GM21423 (cell line): ENCODE measurements at regions not wholly inside any gene's neighbourhood (a gene's known extent, or its start where the extent isn't known, plus 50 kb on each side); places are given as distances from the start of the nearest gene placed in this dataset.

Source experiments
- ATAC-seq: cut with Tn5 transposase; IDR thresholded peaks from one replicate; pipeline ENCODE4 v1.9.1; 2021; ENCODE audit warnings: mild to moderate bottlenecking, moderate library complexity; ENCODE audit not compliant: unreplicated experiment

DNA sequence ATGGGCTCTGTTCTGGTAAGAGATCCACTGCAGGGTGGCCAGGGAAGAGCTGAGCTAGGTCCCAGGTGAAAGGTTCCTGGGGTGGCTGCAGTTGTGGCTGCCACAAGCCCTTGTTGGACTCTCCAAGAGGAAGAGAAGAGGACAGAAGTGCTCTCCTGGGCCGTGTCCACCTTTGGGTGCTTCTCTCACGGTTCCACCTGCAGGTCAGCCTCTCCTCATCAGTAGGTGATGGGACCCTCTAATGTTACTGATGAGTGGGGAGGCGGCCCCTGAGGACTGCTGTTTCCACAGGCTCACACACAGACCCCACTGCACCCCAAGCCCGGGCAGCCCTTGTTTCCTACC is 804.9 kb downstream of the BRD1 start:
- ATAC-seq, result no peak

DNA sequence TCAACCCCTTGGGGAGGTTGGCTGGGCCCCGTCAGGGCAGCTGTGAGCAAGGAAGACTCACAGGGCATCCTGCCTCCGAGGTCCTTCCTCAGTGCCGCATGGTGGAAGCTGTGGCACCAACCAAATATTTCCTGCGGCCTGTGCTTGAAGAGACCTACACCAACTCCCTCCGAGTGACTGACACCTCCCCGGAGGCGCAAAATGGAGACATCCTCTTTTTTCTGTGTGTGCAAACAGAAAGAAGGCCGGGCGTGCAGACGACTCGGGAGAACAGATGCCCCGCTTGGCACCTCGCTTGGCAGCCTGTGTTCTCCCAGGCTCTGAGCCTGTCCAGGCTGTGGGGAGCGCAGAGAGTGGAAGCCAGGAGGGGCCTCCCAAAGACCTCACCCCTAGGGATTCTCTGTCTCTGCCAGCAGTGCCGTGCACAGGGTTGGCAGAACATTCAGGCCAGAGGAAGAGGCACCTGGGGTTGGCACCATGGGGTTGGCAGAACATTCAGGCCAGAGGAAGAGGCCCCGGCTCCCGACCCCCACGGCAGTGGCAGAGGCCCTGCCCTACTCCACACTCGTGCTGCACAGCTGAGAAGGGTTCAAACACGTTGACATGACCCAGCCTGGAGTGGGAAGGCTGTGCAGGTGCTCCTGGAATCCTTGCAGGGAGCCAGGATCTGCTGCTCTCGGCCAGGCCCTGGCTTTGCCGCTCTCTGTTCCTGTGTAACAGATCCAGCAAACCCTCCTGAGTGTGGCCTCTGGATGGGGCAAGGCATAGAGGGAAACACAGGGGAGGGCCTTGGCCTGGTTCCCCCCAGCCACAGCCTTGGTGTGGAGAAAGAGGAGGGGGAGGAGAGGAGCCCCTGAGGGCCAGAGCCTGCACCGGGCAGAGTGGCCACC is 805.5 kb downstream of the BRD1 start:
- no peak for ATAC-seq

DNA sequence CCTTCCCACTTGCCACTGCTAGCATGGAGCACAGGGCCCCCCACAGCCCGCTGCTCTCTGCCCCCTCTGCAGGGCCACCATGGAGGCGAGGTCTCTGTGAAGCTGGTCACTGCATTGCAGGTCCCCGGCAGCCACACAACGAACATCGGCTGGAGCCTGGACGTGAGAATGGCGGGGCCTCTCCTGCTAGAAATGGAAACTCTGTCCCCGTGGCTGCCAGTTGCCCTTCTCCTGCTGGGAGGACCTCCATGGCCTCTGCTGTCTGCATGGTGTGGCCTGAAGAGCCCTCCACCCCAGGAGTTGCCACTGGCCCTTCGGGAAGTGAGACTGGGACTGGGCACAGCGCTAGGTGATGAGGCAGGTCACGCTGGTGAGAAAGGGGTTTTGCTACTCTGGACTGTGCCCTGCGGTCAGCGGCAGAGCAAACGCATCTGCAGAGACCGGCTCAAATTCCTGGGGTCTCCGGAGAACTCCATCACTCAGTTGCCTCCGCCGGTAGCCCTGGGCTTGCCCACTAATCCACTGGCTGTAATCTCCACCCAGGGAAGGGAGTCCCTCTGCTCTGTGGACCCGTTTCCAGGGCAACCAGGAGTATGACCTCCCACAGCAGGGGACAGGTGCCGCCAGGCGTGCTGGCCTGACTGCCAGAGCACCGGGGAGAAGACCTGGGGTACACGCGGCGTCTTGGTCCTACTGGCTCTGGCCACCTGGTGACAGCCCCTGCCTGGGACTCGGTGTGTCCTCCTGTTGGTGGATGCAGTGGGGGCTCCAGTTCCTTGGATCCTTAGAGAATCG is 806.3 kb downstream of the BRD1 start:
- no peak for ATAC-seq

DNA sequence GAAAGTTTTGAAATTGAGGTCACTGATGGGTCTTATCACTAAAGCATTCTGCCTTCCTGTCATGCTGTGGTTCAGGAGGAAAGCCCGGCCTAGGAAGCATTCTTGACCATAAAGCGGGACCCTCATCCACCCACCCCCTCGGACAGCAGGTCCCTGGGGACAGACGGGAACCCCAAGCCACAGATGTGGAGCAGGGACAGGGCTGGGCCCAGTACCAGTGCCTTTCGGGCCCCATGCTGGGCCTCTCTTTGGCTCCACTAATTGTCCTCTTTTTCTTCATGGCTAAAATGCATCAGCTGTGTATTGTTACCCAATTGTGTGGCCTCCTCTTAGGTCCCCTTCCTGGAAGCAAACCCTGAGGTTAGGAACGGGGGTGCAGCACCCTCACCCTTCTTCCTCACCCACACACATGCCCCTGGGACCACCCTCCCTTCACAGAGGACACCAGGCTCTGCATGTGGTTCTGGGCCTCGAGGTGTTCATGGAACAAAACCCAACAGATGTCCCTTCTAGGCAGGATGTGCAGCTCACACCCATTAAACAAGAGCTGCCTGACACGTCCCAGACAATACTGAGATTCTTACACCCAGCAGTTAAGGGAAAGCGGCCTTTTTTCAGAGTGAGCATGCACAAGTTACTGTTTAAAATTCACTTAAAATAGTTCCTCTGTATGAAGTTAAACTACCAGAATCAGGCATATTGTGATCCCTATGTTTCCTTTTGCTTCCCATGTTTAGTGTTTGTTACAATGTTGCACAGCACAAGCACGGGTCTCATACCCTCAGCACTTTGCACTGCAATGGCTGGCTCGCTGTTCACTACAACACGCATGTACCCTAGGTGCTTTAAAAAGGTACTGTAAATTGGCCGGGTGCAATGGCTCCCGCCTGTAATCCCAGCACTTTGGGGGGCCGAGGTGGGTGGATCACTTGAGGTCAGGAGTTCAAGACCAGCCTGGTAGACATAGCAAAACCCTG is 807.6 kb downstream of the BRD1 start:
- no peak for ATAC-seq

DNA sequence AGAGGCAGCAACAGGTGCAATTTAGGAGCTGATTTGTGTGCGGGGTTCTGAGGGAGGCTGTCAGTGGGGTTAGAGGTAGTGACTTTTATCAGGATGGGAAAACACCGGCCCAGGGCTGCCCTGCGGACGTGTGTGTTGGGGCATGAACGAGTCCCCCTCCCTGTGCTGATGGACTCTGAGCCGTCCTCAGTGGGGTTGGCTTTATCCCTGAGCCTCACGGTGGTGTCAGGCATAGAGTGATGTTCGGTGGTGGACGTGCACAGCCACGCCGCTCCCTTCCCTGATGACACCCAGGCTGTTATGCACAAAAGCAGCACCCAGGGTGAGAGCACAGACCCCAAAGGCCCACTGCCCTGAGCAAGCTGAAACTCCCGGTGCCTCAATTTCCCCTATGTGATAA is 809.1 kb downstream of the BRD1 start:
- ATAC-seq, result no peak

DNA sequence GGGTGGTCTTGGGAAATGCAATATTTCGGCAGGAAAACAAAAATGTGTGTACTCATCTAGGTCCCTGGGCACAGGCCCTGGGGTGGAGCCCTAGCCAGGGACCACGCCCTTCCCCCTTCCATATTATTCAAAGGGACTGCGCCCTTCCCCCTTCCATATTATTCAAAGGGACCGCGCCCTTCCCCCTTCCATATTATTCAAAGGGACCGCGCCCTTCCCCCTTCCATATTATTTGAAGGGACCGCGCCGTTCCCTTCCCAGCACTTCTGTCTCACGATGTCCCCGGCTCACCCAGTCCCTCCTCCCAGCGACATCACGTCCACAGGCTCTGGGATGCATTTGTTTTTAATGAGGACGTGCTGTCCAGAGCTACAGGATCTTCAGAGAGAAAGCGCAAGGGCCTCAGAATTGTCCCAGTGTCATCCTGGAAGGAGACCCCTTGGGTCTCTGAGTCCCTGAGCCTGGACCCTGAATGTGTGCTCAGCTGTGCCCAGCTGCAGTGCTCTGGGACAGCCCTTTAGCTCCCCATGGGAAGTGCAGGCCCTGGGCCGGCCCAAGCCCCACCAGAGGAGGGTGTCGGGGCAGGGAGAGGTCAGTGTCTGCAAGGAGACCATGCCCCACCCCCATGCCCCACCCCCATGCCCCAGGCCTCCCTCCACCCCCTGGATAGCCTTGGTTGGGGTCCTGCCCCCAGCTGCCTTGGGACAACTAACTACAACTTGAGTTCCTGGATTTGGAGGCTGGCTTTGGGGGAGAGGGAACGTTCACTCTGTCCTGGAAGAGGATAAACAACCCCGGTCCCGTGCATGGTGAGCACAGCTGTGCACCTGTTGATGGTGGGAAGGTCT is 810.0 kb downstream of the BRD1 start:
- ATAC-seq, result no peak

DNA sequence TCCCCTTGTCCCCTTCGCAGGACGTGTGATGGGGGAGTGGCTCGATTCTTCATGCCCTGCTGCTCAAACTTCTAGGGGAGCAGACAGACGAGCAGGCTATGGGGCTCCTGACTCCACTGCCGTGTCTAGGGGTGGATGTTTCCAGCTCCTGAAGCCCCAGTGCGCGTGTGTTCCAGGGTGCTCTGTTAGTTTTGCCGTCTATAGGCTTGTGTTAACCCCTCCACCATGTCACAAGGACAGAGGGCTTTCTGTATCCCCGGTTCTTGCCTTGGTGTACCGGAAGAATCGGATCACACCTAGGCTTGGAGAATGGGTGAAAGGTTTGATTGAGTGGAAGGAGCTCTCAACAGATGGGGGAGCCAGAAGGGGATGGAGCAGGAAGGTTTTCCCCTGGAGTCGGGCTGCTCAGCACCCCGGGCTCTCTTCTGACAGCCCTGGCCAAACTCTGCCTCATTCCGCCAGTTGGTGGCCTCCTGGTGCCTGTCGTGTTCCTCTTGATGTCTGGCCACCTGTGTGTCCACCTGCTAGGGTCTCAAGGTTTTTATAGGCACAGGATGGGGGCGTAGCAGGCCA is 810.7 kb downstream of the BRD1 start:
- no peak for ATAC-seq

DNA sequence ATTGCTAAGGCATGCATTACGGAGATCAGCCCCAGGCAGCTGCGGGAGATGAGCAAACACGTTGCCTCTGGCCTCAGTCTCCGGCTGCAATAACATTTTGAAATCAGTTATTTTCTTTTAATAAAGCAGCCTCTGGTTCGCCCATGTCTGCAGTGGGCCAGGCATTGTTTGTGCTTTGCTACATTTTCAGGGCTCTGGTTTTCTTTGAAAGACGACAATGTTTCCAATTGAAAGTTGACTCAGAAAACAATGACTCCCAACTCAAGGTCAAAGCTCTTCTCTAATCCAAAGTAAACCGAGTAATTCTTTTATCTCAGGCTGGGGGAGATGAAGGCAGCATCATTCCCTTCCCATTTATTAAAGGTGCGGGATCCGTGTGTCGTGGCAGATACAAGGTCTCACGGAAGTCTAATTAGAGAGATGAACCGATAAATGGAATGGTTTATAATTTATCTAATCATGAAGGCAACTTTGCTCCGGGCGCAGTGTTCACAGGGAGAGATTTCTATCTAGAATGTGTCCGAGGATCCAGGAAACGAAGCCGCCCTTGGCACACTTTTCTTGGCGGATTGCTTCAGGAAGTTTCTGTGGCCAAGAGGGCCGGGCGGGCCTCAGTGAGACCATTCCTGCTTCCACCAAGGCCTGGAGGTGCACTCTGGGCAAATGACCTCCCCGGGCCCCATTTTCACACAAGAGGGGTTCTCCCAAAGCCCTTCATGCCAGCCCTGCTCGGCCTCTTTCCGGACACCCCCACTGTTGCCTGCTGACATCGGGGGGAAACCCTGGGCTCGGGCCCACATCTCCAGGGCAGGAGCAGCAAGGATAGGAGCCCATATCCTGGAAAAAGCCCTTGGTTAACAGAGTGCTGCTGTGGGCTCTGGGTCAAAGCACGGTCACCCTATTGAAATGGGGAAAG is 811.4 kb downstream of the BRD1 start:
- ATAC-seq, result no peak

DNA sequence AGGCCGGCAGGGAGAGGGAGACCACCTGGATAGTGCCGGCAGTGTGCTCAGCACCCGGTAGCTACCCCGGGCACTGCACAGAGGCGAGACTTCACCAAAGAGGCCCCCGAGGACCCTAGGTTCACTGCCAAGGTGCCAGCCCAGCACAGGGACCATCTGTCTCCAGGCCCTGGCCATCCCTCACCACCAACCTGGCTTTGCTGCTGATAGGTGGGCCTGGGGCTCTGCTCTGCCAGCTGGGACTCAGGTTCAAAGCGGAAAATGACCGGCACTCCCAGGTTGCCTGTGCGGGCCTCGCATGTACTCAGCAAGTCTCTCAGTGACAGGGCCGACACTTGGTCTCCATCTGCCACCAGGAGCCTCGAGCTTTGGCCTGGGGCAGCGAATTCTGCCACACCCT is 812.2 kb downstream of the BRD1 start:
- no peak for ATAC-seq

DNA sequence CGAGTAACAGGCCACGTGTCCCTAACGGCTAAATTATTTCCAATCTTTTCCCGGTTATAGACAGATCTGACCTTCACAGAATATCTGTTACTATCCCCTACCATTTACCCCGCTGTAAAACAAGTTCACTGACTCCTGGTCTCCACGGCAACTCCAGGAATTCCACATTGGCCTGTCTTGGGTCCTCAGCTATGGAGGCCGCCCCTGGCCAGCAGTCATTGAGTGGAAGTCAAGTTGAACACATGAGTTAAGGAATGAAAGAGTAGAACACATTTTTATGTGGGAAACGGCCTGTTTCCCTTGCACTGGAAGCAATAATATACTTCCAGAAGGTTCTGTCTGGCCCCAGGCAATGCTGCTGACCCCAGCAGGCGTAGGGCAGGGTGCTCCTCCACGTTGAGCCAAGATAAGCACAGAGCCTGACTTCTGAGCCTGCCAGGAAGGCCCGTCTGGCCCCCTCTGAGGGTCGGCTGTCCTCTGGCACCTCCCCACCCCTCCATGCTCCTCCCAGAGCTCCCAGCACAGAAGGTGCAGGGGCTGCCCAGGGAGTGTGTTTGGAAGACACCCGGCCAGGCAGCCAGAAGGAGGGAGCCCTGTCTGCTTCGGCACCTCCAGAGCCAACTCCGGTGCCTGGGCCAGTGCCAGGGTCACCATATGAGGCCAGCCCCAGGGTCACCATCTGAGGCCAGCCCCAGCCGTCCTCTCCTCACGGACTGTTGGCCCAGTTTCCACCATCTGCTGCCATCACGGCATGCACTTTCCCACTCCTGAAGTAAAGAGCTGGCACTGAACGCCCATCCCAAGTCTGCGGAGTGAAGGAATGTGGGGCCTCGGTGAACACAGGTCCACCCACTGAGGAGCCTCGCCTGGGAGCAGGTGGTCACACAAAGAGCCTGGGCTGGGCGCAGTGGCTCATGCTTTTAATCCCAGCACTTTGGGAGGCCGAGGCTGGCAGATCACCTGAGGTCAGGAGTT is 813.2 kb downstream of the BRD1 start:
- no peak for ATAC-seq

DNA sequence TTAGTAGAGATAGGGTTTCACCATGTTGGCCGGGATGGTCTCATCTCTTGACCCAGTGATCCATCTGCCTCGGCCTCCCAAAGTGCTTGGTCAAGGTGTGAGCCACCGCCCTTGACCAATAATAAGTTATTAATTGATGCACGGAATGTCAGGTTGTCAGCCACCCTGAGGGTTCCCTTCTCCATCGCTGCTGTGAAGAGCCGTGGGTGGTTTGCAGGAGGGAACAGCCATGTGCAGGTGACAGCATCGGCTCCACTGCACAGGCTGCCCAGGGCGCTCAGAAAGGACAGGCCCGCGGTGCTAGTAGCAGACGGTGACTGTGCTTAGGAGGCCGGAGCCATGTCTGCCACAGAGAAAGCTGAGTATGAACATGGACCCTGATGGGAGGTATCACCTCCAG is 814.0 kb downstream of the BRD1 start:
- ATAC-seq, result no peak

DNA sequence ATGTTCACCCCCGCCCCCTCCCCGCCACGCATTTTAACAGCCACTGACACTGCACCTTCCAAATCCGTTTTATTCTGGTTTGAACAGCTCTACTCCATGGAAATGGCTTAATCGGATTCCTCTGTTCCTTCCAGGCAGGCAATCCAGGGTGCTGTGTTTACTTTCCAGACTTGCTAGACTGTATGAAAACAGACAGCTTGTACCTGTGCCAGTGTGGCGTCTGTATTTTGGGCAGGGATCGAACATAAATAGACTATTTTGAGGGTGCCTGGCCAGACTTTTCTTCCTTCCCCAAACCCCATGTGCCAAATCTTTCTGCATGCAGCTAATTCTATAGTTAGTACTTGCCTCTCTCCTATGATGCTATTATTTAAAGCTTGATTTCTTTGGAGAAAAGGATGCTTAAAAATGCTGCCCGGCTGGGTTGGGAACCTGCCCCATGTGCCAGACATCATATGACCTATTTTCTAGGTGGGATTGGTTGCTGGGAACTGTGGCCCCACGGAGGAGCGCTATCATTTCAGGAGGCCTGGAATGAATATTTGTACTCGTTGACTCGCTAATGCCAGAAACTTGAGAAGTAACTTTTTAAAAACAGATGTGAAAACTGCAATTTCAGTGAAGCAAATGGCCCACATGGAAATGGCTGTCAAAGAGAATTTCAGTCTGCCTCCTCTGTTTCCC is 814.8 kb downstream of the BRD1 start:
- ATAC-seq, result no peak

DNA sequence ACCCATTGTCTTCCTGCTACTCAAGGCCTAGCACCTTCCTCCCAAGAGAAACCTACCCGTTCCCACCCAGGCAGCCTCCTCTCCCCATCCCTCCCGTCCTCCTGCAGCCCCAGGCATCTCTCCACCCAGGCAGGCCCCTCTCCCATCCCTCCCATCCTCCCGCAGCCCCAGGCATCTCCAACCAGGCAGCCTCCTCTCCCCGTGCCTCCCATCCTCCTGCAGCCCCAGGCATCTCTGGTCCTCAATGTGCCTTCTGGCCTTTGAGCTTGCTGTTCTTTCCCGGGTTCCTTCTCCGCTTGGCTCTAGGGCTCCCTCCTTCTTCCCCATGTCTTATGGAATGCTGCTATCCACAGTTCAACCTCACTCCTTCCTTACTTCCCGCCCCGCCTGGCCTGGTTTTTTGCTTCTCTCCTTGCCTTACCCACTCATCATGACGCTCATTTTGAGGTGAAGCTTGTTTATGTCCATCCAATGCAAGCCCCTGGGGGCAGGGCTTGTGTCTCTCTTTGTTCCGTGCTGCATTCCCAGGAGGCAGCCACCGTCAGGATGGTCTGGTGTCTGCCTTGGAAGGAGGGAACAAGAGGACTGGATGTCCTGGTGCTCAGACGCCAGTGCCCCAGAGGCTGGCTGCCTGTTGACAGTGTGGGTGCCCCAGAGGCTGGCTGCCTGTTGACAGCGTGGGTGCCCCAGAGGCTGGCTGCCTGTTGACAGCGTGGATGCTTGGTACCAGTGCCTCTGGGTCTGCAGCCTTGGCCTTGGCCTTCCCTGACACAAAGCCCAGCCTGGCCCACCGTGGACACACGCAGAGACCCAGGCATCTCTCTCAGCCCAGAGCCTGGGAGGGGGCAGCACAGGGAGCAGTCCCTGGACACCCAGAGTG is 815.7 kb downstream of the BRD1 start:
- no peak for ATAC-seq

DNA sequence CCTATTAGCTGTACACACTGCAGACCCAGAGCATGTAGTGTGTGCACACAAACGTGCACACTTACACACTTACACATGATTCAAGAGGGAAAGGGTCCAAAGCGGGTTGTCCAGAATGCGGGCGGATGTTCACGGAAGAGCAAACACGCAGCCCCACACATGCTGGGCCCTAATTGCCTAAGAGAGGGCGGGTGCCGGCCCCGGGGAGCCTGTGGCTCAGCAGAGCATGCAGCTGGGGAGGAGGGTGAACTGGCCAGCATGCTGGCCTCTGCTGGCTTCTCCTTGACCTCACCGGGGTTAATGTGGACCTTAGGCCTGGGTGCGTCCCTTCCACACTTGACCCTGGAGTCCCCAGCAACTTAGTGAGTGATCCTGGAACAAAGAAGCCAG is 816.3 kb downstream of the BRD1 start:
- no peak for ATAC-seq

DNA sequence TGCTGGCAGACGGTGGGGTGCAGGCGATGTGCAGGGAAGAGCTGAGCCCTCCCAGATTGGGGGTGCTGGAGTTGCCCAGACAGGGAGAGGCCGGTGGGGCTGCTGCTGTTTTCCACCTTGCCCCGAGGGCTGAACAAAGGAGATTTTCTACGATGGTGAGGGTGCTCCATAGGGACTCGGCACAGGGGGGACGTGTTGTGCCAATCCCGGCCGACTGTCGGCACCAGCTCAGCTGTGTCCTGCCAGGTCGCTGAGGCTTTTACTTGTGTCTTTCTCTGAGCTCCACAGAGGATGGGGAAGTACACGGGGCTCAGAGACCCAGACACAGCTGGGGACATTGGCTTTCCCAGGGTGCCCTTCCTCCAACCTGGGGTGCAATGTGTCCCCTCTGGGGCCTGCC is 816.8 kb downstream of the BRD1 start:
- ATAC-seq, result no peak
